ENCODE measurements at regions not wholly inside any gene's neighbourhood (a gene's known extent, or its start where the extent isn't known, plus 50 kb on each side); places are given as distances from the start of the nearest gene placed in this dataset.

DNA sequence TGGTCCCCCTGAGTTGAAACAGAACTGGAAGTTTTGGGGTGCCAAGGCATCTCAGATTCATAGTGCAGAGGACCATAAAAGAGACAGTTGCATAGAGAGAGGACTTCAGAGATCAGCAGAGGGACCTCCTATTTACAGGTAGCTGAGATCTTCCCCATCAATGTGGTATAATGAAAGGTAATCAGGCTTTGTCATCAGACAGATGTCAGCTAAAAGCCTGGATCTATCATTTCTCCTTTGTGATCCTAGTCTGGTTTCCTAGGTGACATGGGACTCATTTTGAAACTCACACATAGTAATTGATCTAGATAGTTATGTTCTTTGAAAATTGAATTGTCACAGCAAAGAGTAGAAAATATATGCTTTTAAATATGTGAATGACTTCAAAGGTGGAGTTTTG, 443.5 kb upstream of the MAP2 start:
- TF ChIP-seq, protein P1, sequence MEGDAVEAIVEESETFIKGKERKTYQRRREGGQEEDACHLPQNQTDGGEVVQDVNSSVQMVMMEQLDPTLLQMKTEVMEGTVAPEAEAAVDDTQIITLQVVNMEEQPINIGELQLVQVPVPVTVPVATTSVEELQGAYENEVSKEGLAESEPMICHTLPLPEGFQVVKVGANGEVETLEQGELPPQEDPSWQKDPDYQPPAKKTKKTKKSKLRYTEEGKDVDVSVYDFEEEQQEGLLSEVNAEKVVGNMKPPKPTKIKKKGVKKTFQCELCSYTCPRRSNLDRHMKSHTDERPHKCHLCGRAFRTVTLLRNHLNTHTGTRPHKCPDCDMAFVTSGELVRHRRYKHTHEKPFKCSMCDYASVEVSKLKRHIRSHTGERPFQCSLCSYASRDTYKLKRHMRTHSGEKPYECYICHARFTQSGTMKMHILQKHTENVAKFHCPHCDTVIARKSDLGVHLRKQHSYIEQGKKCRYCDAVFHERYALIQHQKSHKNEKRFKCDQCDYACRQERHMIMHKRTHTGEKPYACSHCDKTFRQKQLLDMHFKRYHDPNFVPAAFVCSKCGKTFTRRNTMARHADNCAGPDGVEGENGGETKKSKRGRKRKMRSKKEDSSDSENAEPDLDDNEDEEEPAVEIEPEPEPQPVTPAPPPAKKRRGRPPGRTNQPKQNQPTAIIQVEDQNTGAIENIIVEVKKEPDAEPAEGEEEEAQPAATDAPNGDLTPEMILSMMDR (IDR thresholded peaks at IDR 0.05), result no peak
- no peaks in the 10 kb centered on the region for H3K4me1 ChIP-seq
- intact Hi-C loops (cut with DNase I), result no loop called here
- no peaks in the 10 kb centered on the region for H3K36me3 ChIP-seq
- H3K27me3 ChIP-seq, result no peaks in the 10 kb centered on the region
- ATAC-seq (no peak), DNase-seq (no peak)
- H3K9me3 ChIP-seq, result no peaks in the 10 kb centered on the region
- no peak overlapping the region for H3K27ac ChIP-seq
- H3K4me3 ChIP-seq, result no peak overlapping the region

DNA sequence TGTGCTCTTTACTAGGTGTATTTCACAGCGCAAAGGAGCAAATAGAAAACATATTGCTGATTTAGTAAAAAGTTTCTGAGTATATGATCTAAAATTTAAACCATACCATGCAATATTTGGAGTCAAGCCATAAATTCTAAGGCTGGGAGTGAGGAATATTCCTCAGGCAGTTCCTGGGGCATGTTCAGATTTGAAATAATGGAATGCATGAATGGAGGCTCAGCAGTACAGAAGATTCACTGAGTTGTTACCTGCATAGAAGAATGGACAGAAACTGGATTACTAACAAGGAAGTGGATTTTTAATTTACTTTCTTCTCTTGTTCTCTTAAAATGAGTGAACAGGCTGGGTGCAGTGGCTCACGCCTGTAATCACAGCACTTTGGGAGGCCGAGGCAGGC, 441.0 kb upstream of the MAP2 start:
- intact Hi-C loops (cut with DNase I), result no loop called here
- ATAC-seq, result no peak

DNA sequence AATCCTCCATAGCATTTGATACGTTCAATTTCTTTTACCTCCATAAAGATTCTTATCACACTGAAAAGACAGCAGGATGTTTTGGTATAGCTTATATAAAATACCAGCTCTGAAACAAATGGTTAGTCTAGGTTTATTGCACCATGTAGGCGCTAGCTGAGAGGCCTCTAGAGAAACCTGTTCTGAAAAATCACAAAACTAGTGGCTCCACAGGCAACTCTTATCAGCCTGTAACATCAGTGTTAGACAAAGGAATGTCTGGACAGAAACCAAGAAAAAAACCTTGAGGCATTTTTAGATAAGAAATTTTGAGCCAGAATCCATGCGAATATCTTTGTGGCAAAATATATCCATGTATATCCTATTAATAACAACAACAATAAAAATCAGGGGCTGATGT, 440.4 kb upstream of the MAP2 start:
- no peaks in the 10 kb centered on the region for H3K4me1 ChIP-seq
- no peak overlapping the region for H3K27ac ChIP-seq
- DNase-seq, result no peak
- no peaks in the 10 kb centered on the region for H3K36me3 ChIP-seq
- no peak for ATAC-seq
- TF ChIP-seq, protein P1 (IDR thresholded peaks at IDR 0.05), result no peak
- no peaks in the 10 kb centered on the region for H3K27me3 ChIP-seq
- no peak overlapping the region for H3K4me3 ChIP-seq
- intact Hi-C loops (cut with DNase I), result no loop called here
- H3K9me3 ChIP-seq, result no peaks in the 10 kb centered on the region

More for the DNA sequence above, 441.0 kb upstream of the MAP2 start:
- Histone ChIP-seq H3K4me1 (no peaks in the 10 kb centered on the region), H3K9me3 (no peaks in the 10 kb centered on the region), H3K36me3 (no peaks in the 10 kb centered on the region), H3K4me3 (no peak overlapping the region), H3K27me3 (no peaks in the 10 kb centered on the region), H3K27ac (no peak overlapping the region)
- DNase-seq, result no peak
- TF ChIP-seq, protein P1 (IDR thresholded peaks at IDR 0.05), result no peak

DNA sequence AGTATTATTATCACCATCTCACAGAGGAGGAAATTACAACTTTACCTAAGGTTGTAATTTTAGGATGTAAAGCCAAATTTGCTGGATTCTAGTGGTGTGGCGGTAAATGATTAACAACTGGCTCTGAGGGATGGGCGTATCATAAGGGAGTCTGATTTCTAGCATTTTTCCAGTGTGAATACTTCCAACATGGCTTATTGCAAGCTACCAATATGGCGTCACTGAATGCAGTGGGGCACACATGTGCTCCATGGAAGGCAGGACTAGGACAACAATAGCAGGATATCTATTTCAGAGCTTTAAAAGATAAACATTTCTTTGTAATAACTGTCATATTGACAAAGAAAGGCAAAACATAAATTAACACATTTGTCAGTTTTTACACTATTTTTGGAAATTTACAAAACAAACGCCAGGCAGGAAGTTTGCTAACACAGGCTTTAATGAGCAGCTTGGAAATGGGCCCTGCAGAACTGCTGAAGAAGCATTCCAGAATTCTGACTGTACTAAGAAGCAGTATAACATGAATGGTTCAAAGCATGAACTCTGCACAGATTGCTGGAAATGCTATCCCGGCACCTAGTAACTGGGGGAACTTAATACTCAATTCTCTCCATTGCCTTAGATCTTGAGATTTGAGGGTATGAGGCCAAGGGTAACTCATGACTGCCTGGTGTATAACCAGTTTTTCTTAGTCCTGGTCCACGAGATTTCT, 439.3 kb upstream of the MAP2 start:
- TF ChIP-seq, protein P1 (IDR thresholded peaks at IDR 0.05), result no peak
- ATAC-seq, result no peak
- DNase-seq, result no peak
- H3K4me3 ChIP-seq, result no peak overlapping the region
- H3K27me3 ChIP-seq, result no peaks in the 10 kb centered on the region
- no peaks in the 10 kb centered on the region for H3K36me3 ChIP-seq
- intact Hi-C loops (cut with DNase I), result no loop called here
- no peak overlapping the region for H3K27ac ChIP-seq
- no peaks in the 10 kb centered on the region for H3K9me3 ChIP-seq
- H3K4me1 ChIP-seq, result no peaks in the 10 kb centered on the region

DNA sequence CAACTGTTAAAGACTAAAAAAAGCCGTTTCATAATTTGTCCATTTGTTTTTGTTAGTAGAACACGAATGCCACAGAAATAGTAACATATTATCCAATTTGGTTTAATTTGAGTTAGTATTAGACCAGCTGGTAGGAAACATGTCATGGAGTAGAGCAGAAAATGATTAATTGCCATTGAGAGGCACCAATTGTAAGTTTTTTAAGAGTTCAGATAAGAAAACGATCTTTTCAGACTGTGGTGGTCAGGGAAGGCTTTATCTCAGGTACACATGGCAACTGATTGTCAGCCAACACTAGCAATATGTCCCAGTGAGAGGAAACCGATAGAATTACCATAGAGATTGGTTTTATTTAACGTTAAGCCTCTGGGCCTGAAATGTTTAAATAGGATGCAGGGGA, 438.2 kb upstream of the MAP2 start:
- intact Hi-C loops (cut with DNase I), result no loop called here
- DNase-seq (no peak), ATAC-seq (no peak)
- Histone ChIP-seq H3K27me3 (no peaks in the 10 kb centered on the region), H3K4me3 (no peak overlapping the region), H3K36me3 (no peaks in the 10 kb centered on the region), H3K9me3 (no peaks in the 10 kb centered on the region), H3K27ac (no peak overlapping the region), H3K4me1 (no peaks in the 10 kb centered on the region)
- TF ChIP-seq, protein P1 (IDR thresholded peaks at IDR 0.05), result no peak

DNA sequence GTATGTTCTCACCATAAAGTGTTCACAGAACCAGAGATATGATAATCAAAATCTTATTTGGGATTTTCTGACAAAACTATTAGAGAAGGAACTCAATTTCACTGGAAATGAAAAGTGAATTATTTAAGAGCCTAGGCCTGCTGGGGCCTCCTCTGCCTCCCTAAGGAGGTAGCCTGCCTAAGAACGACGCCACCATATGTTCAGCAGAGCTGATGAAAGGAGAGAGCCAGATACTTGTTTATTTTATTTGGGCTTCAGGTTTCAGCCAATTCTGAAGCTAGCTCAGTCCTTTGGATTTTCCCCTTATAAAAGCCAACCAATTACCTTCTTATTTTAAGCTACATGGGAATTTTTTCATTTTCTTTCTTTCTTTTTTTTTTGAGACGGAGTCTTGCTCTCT, 433.1 kb upstream of the MAP2 start:
- ATAC-seq, result no peak
- TF ChIP-seq, protein P1 (IDR thresholded peaks at IDR 0.05), result no peak
- Histone ChIP-seq H3K27ac (no peak overlapping the region), H3K27me3 (no peaks in the 10 kb centered on the region), H3K9me3 (no peaks in the 10 kb centered on the region), H3K4me1 (no peaks in the 10 kb centered on the region), H3K36me3 (no peaks in the 10 kb centered on the region), H3K4me3 (no peak overlapping the region)
- DNase-seq, result no peak
- intact Hi-C loops (cut with DNase I), result no loop called here
